Bronchial epithelial cell (primary cell): ENCODE measurements at regions not wholly inside any gene's neighbourhood (a gene's known extent, or its start where the extent isn't known, plus 50 kb on each side); places are given as distances from the start of the nearest gene placed in this dataset.

ENCODE experiments used
- DNase-seq: peaks from one replicate; pipeline ENCODE4 v3.0.0-alpha.2; 2010; ENCODE audit warnings: low read depth
- FAIRE-seq: peaks from 2 replicates; lab custom pipeline; 2011; peaks lifted over from hg19 to GRCh38; lab: Jason Lieb, UNC
- H3K27me3 ChIP-seq: 2 replicates; pipeline ENCODE4 v1.5.1; 2011; ENCODE audit warnings: low read length; ENCODE audit not compliant: control insufficient read depth, insufficient read depth
- H3K36me3 ChIP-seq: 2 replicates; pipeline ENCODE4 v1.5.1; 2011; ENCODE audit warnings: low read length; ENCODE audit not compliant: control insufficient read depth, insufficient read depth
- H3K4me3 ChIP-seq: 2 replicates; pipeline ENCODE4 v1.5.1; 2011; ENCODE audit warnings: mild to moderate bottlenecking, low read depth, low read length, control low read depth
- CTCF ChIP-seq: IDR thresholded peaks from 2 replicates; pipeline ENCODE4 v1.5.1; 2011; ENCODE audit warnings: mild to moderate bottlenecking, moderate library complexity, low read length, control low read depth, inconsistent platforms; ENCODE audit not compliant: insufficient read depth, severe bottlenecking

GRCh38 chr14:54169254-54169924 is 212.8 kb upstream of the BMP4 start:
- DNase-seq (peak; percentile 78), FAIRE-seq (no peak)

GRCh38 chr14:54170301-54170700 is 213.7 kb upstream of the BMP4 start:
- Histone ChIP-seq H3K27me3 (no peaks in the 10 kb centered on the region), H3K36me3 (no peaks in the 10 kb centered on the region), H3K4me3 (no peak overlapping the region)
- DNase-seq (no peak), FAIRE-seq (no peak)
- TF ChIP-seq CTCF = no peak

More at GRCh38 chr14:54169254-54169924, 212.8 kb upstream of the BMP4 start:
- H3K4me3 ChIP-seq = no peak overlapping the region
- no peaks in the 10 kb centered on the region for H3K27me3 ChIP-seq
- no peak for TF ChIP-seq CTCF
- H3K36me3 ChIP-seq = no peaks in the 10 kb centered on the region

- no peak for FAIRE-seq
These were observed 215.5 kb upstream of the BMP4 start for GRCh38 chr14:54172114-54172513.

GRCh38 chr14:54172562-54172961 is 215.9 kb upstream of the BMP4 start:
- no peak for FAIRE-seq
- Histone ChIP-seq H3K27me3 (no peaks in the 10 kb centered on the region), H3K36me3 (no peaks in the 10 kb centered on the region), H3K4me3 (no peak overlapping the region)
- no peak for DNase-seq
- no peak for TF ChIP-seq CTCF

More at GRCh38 chr14:54172114-54172513, 215.5 kb upstream of the BMP4 start:
- H3K36me3 ChIP-seq = no peaks in the 10 kb centered on the region
- no peak overlapping the region for H3K4me3 ChIP-seq
- DNase-seq = no peak
- no peaks in the 10 kb centered on the region for H3K27me3 ChIP-seq
- TF ChIP-seq CTCF = no peak

GRCh38 chr14:54173802-54174201 is 217.2 kb upstream of the BMP4 start:
- no peak for TF ChIP-seq CTCF
- Histone ChIP-seq H3K27me3 (no peaks in the 10 kb centered on the region), H3K36me3 (no peaks in the 10 kb centered on the region), H3K4me3 (no peak overlapping the region)
- DNase-seq (peak; percentile 7), FAIRE-seq (no peak)

- H3K27me3 ChIP-seq = no peaks in the 10 kb centered on the region
- DNase-seq = no peak
- no peak for TF ChIP-seq CTCF
- FAIRE-seq = no peak
- no peaks in the 10 kb centered on the region for H3K36me3 ChIP-seq
- H3K4me3 ChIP-seq = no peak overlapping the region
These were observed 217.8 kb upstream of the BMP4 start for GRCh38 chr14:54174457-54174856.
